ENCODE measurements at regions not wholly inside any gene's neighbourhood (a gene's known extent, or its start where the extent isn't known, plus 50 kb on each side); places are given as distances from the start of the nearest gene placed in this dataset.

DNA sequence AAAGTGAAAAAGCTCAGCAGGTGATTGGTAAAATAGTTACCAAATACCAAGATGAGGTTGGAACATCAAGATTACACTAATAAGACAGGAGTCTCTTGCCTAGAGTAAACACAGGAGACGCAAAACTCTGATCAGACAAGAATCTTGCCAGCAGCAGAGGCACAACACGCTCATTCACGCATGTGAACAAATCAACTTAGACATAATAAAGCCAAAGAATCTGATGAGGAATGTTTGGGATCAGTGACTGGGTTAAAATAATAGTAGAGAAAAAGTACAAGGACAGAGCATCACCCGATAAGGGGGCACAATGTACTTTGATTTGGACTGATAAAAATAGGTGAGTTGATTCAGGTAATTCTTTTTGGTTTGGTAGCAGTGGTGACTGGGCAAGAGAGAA is 159.5 kb upstream of the GRIP1 start:
- H3K4me3 ChIP-seq (ENCODE audit: low read depth, low read length), result no peak overlapping the region
- TF ChIP-seq, protein P1, sequence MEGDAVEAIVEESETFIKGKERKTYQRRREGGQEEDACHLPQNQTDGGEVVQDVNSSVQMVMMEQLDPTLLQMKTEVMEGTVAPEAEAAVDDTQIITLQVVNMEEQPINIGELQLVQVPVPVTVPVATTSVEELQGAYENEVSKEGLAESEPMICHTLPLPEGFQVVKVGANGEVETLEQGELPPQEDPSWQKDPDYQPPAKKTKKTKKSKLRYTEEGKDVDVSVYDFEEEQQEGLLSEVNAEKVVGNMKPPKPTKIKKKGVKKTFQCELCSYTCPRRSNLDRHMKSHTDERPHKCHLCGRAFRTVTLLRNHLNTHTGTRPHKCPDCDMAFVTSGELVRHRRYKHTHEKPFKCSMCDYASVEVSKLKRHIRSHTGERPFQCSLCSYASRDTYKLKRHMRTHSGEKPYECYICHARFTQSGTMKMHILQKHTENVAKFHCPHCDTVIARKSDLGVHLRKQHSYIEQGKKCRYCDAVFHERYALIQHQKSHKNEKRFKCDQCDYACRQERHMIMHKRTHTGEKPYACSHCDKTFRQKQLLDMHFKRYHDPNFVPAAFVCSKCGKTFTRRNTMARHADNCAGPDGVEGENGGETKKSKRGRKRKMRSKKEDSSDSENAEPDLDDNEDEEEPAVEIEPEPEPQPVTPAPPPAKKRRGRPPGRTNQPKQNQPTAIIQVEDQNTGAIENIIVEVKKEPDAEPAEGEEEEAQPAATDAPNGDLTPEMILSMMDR (IDR thresholded peaks at IDR 0.05; ENCODE audit: low read depth, low read length), result no peak

DNA sequence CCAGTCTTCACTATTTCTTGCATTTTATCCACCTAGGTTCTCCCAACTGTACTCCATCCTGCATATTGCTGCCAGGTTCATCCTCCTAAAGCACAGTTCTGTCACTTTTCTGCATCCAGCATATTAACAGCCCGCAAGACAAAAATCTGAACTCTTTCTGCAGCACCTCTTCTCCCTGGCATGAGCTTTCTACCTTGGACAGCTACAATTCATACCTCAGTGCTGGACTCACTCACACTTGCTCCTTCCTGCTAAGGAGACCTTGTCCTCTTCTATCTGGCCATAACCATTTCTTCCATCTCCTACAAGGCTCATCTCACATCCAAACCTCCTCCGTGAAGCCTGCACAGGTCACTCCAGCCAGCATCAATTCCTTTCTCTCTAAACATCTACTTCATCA is 170.1 kb upstream of the GRIP1 start:
- H3K4me3 ChIP-seq (ENCODE audit: low read depth, low read length), result no peak overlapping the region
- TF ChIP-seq, protein P1 (IDR thresholded peaks at IDR 0.05; ENCODE audit: low read depth, low read length), result no peak

DNA sequence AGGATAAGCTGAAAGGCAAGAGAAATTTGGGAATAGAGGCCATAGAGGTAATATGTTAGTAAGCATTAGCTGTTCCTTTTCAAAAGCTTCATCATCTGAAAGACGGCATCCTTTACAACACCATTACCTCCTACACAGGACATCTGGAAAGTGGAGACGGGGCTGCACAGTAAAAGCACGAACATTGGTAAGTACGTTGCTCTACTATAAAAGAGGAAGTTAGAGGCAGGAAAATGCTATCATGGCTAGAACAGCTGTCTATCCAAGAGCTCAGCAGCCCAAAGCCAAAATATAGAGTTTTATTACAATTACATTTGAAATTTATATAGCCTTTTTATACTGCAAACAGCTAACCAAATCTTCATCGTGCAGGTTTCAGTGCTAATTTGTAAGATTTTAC is 172.3 kb upstream of the GRIP1 start:
- TF ChIP-seq, protein P1 (IDR thresholded peaks at IDR 0.05; ENCODE audit: low read depth, low read length), result no peak
- no peak overlapping the region for H3K4me3 ChIP-seq (ENCODE audit: low read depth, low read length)

DNA sequence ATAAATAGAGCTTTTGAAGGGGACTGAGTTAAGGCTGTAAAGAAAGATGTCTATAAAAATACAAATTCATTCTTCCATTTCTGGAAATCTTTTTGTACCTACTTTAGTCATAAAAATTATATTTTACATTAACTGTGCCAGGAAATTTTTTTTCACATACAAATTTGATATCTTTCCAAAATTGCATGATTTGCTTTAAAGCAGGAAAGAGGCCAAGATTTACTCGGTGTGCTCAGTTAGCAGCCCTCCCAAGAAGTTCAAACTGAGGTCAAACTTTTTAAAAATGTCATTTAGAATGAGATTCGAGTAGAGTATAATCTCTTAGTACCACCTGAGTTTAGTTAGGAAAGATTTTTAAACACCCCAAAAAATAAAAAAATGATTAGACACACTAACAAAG is 173.2 kb upstream of the GRIP1 start:
- TF ChIP-seq, protein P1 (IDR thresholded peaks at IDR 0.05; ENCODE audit: low read depth, low read length), result no peak
- H3K4me3 ChIP-seq (ENCODE audit: low read depth, low read length), result no peak overlapping the region

DNA sequence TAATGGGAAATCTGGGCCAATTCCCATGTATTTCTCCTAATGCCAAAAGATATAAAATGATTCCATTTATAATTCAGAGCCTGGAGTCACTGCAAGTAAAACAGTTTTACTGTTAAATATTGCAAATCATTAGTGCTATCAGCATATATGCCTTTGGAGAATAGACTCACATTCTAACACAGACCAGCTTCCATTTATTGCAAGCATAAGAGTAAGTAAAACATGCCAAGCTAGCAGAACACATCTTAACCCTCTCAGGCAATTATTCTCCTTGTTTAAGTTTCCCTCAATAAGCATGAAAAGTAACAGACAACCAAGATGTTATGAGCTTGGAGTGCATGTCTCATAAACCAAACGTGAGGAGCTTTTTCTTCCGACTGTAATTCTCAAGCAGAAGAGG is 173.9 kb upstream of the GRIP1 start:
- TF ChIP-seq, protein P1 (IDR thresholded peaks at IDR 0.05; ENCODE audit: low read depth, low read length), result no peak
- no peak overlapping the region for H3K4me3 ChIP-seq (ENCODE audit: low read depth, low read length)

DNA sequence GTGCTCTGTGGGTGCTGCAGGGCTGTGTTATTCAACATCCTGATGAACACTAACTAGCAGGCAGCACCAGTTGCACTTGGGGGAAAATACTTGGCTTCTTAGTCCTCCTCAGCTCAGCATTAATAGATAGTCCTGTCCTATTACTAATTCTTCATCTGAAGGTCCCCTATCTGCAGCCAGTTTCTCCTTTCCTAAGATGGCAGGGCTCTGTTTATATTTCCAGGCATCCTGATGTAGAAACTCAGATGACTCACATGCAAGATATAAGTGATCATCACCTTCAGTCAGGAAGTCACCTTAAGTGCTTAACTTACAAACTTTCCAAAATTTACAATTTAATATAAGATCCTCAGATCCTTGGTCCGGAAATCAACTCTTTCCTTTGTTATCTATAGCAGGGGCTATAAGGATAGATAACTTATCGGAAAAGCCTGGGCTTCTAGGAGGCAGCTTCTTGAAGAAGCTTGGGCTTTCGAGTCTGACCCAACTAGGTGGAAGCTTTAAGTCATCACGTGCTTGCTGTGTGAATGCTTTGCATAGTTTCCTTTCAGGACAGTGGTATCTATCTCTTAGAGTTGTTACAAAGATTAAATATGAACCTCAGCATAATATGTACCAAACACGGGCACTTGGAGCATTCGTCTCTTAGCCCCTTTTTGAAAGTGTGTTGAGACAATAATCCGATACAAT is 181.0 kb upstream of the GRIP1 start:
- TF ChIP-seq, protein P1 (IDR thresholded peaks at IDR 0.05; ENCODE audit: low read depth, low read length), result no peak
- no peak overlapping the region for H3K4me3 ChIP-seq (ENCODE audit: low read depth, low read length)

DNA sequence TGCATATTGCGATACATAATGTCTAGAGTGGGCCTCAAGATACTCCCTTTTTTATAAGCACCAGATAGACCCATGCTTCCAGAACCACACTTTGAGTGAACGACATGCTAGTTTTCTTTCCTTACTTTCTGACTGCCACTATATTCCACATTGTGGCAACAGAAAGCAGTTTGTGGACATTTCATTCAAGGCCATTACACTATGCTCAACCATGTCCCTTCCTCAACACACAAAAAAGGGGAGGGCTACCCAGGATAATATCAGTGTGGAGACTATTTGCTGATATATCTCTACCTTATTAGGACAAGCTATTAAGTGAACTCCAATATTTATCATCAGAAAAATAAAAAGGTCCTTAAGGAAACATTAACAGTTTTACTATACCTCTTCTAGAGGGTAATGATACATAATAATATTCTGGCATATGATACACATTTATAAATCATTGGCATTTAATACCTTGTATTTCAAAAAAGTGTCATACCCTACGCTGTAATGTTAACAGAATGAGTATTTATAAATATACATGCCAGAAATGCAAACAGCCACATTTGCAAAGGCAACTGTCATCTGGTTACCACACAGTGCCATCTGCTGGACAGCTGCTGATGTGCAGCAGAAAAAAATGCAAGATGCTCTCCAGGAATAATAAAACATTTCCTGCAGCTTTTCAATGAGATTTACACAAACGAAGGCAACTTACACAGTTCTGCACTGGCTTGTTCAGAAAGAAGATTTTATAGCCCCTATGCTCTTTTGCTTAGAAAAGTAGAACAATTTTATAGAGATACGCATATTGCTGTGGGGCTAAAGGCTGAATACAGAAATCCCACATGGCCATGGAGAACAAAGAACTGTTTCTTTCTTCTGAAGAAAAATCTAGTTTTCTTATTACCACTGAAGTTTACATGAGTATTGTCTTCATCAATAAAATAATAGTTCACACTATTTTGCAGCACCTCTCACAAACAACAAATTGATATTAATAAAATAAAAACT is 182.2 kb upstream of the GRIP1 start:
- TF ChIP-seq, protein P1 (IDR thresholded peaks at IDR 0.05; ENCODE audit: low read depth, low read length), result peak; percentile 85
- H3K4me3 ChIP-seq (ENCODE audit: low read depth, low read length), result no peak overlapping the region
